Neural cell (in vitro differentiated cells): ENCODE measurements at regions not wholly inside any gene's neighbourhood (a gene's known extent, or its start where the extent isn't known, plus 50 kb on each side); places are given as distances from the start of the nearest gene placed in this dataset.

ENCODE experiments used
- H2AFZ ChIP-seq: fragments of 200-600, 300-800 bp; sonication (generic), shearing (Covaris generic); 2 replicates; pipeline ENCODE4 v1.6.0; 2014; ENCODE audit warnings: low read depth, mild to moderate bottlenecking, antibody characterized with exemption, low read length, moderate library complexity
- H3F3A ChIP-seq: fragments of 200-600 bp; shearing (Covaris generic); 2 replicates; pipeline ENCODE4 v1.6.1; 2016; ENCODE audit warnings: mild to moderate bottlenecking, moderate library complexity, mixed read lengths, antibody characterized with exemption, low read length; ENCODE audit not compliant: insufficient read depth, poor library complexity, severe bottlenecking
- H3K27ac ChIP-seq: fragments of 200-600, 300-800 bp; sonication (generic), shearing (Covaris generic); 2 replicates; pipeline ENCODE4 v1.5.1; 2014; ENCODE audit warnings: mild to moderate bottlenecking, low read length, moderate library complexity
- H3K27me3 ChIP-seq: fragments of 300-800, 200-600 bp; sonication (generic), shearing (Covaris generic); 2 replicates; pipeline ENCODE4 v1.6.0; 2014; ENCODE audit warnings: mild to moderate bottlenecking, low read depth, low read length, moderate library complexity; ENCODE audit not compliant: insufficient read depth
- H3K36me3 ChIP-seq: fragments of 300-800, 200-600 bp; sonication (generic), shearing (Covaris generic); 2 replicates; pipeline ENCODE4 v1.5.1; 2014; ENCODE audit warnings: mild to moderate bottlenecking, antibody characterized with exemption, low read length, moderate library complexity; ENCODE audit not compliant: insufficient read depth
- H3K4me2 ChIP-seq: fragments of 300-800, 200-600 bp; sonication (generic), shearing (Covaris generic); 2 replicates; pipeline ENCODE4 v1.6.0; 2014; ENCODE audit warnings: mild to moderate bottlenecking, low read length
- H3K4me3 ChIP-seq: fragments of 300-800, 200-600 bp; sonication (generic), shearing (Covaris generic); 2 replicates; pipeline ENCODE4 v1.5.1; 2014; ENCODE audit warnings: mild to moderate bottlenecking, low read length, moderate library complexity
- H3K79me2 ChIP-seq: fragments of 200-600 bp; shearing (Covaris generic); replicated peaks from 2 replicates; pipeline ENCODE4 v1.6.0; 2014; ENCODE audit warnings: mild to moderate bottlenecking, low read length, moderate library complexity; ENCODE audit not compliant: insufficient read depth
- H3K9ac ChIP-seq: fragments of 300-800, 200-600 bp; sonication (generic), shearing (Covaris generic); 2 replicates; pipeline ENCODE4 v1.6.1; 2016; ENCODE audit warnings: mild to moderate bottlenecking, low read length, mixed read lengths
- H3K9me2 ChIP-seq: fragments of 200-600 bp; shearing (Covaris generic); 2 replicates; pipeline ENCODE4 v1.6.1; 2016; ENCODE audit warnings: mild to moderate bottlenecking, low read length, mixed read lengths; ENCODE audit not compliant: insufficient read depth
- H3K9me3 ChIP-seq: fragments of 200-600, 300-800 bp; sonication (generic), shearing (Covaris generic); 2 replicates; pipeline ENCODE4 v1.6.1; 2016; ENCODE audit warnings: mild to moderate bottlenecking, mixed run types, low read length, moderate library complexity, mixed read lengths
- H4K20me1 ChIP-seq: fragments of 200-600 bp; shearing (Covaris generic); 2 replicates; pipeline ENCODE4 v1.6.1; 2016; ENCODE audit warnings: mild to moderate bottlenecking, mixed run types; ENCODE audit not compliant: insufficient read depth
- EP300 ChIP-seq: fragments of 450-650 bp; conservative IDR thresholded peaks from 2 replicates; pipeline ENCODE4 v1.6.1; 2014; ENCODE audit warnings: antibody characterized with exemption, mild to moderate bottlenecking, moderate library complexity; ENCODE audit not compliant: poor library complexity, severe bottlenecking
- EZH2 ChIP-seq: fragments of 200-600, 300-800 bp; shearing (Covaris generic), sonication (generic); IDR thresholded peaks from 2 replicates; pipeline ENCODE4 v1.6.1; 2014; ENCODE audit warnings: antibody characterized with exemption, low read length, borderline replicate concordance, mild to moderate bottlenecking; ENCODE audit not compliant: insufficient read depth, poor library complexity, severe bottlenecking
- MXI1 ChIP-seq: fragments of 450-650 bp; conservative IDR thresholded peaks from 2 replicates; pipeline ENCODE4 v1.6.1; 2014; ENCODE audit warnings: antibody characterized with exemption, mild to moderate bottlenecking; ENCODE audit not compliant: poor library complexity, severe bottlenecking
- POLR2AphosphoS5 ChIP-seq: IDR thresholded peaks from 2 replicates; pipeline ENCODE4 v1.6.1; 2012
- RAD21 ChIP-seq: fragments of 450-650 bp; conservative IDR thresholded peaks from 2 replicates; pipeline ENCODE4 v1.6.1; 2014; ENCODE audit warnings: antibody characterized with exemption, mild to moderate bottlenecking, moderate library complexity
- SMC3 ChIP-seq: fragments of 450-650 bp; conservative IDR thresholded peaks from 2 replicates; pipeline ENCODE4 v1.6.1; 2014; ENCODE audit warnings: antibody characterized with exemption, mild to moderate bottlenecking, moderate library complexity; ENCODE audit not compliant: poor library complexity
- TAF1 ChIP-seq: IDR thresholded peaks from 2 replicates; pipeline ENCODE4 v1.6.1; 2012; ENCODE audit warnings: low read depth
- TF ChIP-seq, protein P1 (sequence below): IDR thresholded peaks from 2 replicates; pipeline ENCODE4 v1.6.1; 2012; ENCODE audit warnings: borderline replicate concordance
- TF ChIP-seq, protein P2 (sequence below): fragments of 450-650 bp; IDR thresholded peaks from 2 replicates; pipeline ENCODE4 v1.5.1; 2014; ENCODE audit warnings: antibody characterized with exemption, mild to moderate bottlenecking, moderate library complexity; ENCODE audit not compliant: poor library complexity, severe bottlenecking

DNA sequence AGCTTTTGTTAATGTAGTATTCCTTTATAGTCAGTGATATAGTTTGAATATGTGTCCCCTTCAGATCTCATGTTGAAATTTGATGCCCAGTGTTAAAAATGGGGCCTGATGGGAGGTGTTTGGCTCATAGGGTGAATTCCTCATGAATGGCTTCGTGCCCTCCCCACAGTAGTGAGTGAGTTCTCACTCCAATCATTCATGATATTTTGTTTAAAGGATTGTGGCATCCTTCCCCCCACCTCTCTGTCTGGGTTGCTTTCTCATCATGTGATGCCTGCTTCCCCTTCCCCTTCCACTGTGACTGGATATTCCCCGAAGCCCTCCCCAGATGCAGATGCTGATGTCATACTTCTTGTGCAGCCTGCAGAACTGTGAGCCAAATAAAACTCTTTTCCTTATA, 649.8 kb upstream of the NR2F2 start:
- Histone ChIP-seq H3K79me2 (no peaks in the 10 kb centered on the region), H3K27me3 (no peaks in the 10 kb centered on the region), H3K4me2 (no peak overlapping the region), H3K27ac (no peak overlapping the region), H3K9me2 (no peaks in the 10 kb centered on the region), H2AFZ (no peak overlapping the region), H3K9me3 (no peaks in the 10 kb centered on the region), H4K20me1 (no peaks in the 10 kb centered on the region), H3F3A (no peaks in the 10 kb centered on the region), H3K36me3 (no peaks in the 10 kb centered on the region), H3K9ac (no peak overlapping the region), H3K4me3 (no peak overlapping the region)
- no peak for TF ChIP-seq TAF1
- no peak for TF ChIP-seq SMC3
- TF ChIP-seq, protein P1, sequence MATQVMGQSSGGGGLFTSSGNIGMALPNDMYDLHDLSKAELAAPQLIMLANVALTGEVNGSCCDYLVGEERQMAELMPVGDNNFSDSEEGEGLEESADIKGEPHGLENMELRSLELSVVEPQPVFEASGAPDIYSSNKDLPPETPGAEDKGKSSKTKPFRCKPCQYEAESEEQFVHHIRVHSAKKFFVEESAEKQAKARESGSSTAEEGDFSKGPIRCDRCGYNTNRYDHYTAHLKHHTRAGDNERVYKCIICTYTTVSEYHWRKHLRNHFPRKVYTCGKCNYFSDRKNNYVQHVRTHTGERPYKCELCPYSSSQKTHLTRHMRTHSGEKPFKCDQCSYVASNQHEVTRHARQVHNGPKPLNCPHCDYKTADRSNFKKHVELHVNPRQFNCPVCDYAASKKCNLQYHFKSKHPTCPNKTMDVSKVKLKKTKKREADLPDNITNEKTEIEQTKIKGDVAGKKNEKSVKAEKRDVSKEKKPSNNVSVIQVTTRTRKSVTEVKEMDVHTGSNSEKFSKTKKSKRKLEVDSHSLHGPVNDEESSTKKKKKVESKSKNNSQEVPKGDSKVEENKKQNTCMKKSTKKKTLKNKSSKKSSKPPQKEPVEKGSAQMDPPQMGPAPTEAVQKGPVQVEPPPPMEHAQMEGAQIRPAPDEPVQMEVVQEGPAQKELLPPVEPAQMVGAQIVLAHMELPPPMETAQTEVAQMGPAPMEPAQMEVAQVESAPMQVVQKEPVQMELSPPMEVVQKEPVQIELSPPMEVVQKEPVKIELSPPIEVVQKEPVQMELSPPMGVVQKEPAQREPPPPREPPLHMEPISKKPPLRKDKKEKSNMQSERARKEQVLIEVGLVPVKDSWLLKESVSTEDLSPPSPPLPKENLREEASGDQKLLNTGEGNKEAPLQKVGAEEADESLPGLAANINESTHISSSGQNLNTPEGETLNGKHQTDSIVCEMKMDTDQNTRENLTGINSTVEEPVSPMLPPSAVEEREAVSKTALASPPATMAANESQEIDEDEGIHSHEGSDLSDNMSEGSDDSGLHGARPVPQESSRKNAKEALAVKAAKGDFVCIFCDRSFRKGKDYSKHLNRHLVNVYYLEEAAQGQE: no peak
- TF ChIP-seq POLR2AphosphoS5: no peak
- TF ChIP-seq, protein P2, sequence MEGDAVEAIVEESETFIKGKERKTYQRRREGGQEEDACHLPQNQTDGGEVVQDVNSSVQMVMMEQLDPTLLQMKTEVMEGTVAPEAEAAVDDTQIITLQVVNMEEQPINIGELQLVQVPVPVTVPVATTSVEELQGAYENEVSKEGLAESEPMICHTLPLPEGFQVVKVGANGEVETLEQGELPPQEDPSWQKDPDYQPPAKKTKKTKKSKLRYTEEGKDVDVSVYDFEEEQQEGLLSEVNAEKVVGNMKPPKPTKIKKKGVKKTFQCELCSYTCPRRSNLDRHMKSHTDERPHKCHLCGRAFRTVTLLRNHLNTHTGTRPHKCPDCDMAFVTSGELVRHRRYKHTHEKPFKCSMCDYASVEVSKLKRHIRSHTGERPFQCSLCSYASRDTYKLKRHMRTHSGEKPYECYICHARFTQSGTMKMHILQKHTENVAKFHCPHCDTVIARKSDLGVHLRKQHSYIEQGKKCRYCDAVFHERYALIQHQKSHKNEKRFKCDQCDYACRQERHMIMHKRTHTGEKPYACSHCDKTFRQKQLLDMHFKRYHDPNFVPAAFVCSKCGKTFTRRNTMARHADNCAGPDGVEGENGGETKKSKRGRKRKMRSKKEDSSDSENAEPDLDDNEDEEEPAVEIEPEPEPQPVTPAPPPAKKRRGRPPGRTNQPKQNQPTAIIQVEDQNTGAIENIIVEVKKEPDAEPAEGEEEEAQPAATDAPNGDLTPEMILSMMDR: no peak
- TF ChIP-seq MXI1: no peak
- no peak for TF ChIP-seq EZH2
- TF ChIP-seq RAD21: no peak
- TF ChIP-seq EP300: no peak

DNA sequence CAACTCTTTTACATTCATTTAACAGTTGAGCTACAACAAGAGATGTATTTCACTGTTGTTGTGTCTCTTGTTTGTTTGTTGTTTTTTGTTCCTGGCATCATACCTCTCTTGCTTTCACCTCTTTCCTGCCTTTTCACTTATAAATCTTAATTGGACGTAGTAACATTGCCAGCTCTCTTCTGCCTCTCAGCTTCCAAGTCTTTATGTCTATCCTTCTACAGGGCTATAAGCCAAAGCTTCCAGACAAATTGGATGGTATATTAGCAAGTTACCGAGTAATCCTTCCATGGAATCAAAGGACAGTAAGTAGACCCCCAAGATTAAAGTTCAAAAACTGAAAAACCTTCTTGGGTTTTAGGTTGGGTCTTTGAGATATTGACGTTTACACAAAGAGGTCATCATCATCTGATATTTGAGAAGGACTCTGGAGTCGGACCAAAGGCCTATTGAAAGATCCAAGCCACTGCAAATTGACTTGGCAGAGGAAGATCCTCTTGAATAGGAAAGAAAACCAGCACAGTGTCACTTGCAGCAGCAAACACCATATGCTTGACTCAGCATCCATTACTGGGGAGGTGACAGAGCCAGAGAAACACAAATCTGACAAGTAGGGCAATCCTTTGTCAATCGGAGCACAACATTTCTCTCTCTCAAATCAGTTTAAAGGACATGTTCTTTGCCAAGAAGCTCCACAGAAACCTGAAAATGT, 648.5 kb upstream of the NR2F2 start:
- H3F3A ChIP-seq: no peaks in the 10 kb centered on the region
- no peaks in the 10 kb centered on the region for H3K79me2 ChIP-seq
- H3K36me3 ChIP-seq: no peaks in the 10 kb centered on the region
- H3K9me3 ChIP-seq: no peaks in the 10 kb centered on the region
- no peak overlapping the region for H3K27ac ChIP-seq
- no peak overlapping the region for H3K4me2 ChIP-seq
- H3K27me3 ChIP-seq: no peaks in the 10 kb centered on the region
- TF ChIP-seq SMC3 (no peak), RAD21 (no peak), POLR2AphosphoS5 (no peak), EZH2 (no peak), MXI1 (no peak), TAF1 (no peak), EP300 (no peak)
- TF ChIP-seq, protein P1: no peak
- TF ChIP-seq, protein P2: no peak
- H3K9me2 ChIP-seq: no peaks in the 10 kb centered on the region
- H2AFZ ChIP-seq: no peak overlapping the region
- H4K20me1 ChIP-seq: no peaks in the 10 kb centered on the region
- no peak overlapping the region for H3K9ac ChIP-seq
- no peak overlapping the region for H3K4me3 ChIP-seq
